Kidney (tissue), 13 donors: ENCODE measurements at regions not wholly inside any gene's neighbourhood (a gene's known extent, or its start where the extent isn't known, plus 50 kb on each side); places are given as distances from the start of the nearest gene placed in this dataset.
A peak's percentile ranks its signal among the peaks of the same experiment; 100 is the strongest.

Experiments
- DNase-seq, 5 donors: peaks; one replicate each; pipeline ENCODE4 v3.0.0-alpha.2; 2013 to 2020
- FAIRE-seq: peaks from 2 replicates; lab custom pipeline; 2012; peaks lifted over from hg19 to GRCh38; lab: Jason Lieb, UNC
- H3K27ac ChIP-seq, 2 donors: one replicate each; pipeline ENCODE4 v1.7.0; 2013; ENCODE audit warnings: low read depth in 2 of 2, low read length in 2 of 2, inconsistent platforms in 1 of 2
- H3K27me3 ChIP-seq: one replicate; pipeline ENCODE4 v1.7.1; 2013; ENCODE audit warnings: low read length, inconsistent platforms; ENCODE audit not compliant: control insufficient read depth, insufficient read depth
- H3K36me3 ChIP-seq, 3 donors: one replicate each; pipeline versions ENCODE4 v1.7.0 to v1.7.1; 2013; ENCODE audit warnings: low read length in 3 of 3, control low read depth in 1 of 3, inconsistent platforms in 1 of 3; ENCODE audit not compliant: insufficient read depth in 3 of 3, control insufficient read depth in 2 of 3
- H3K4me1 ChIP-seq, 3 donors: one replicate each; pipeline versions ENCODE4 v1.7.0 to v1.7.1; 2013; ENCODE audit warnings: low read length in 3 of 3, inconsistent platforms in 1 of 3, low read depth in 1 of 3; ENCODE audit not compliant: control insufficient read depth in 2 of 3, insufficient read depth in 2 of 3
- H3K4me3 ChIP-seq, 3 donors: one replicate each; pipeline versions ENCODE4 v1.7.0 to v1.8.1; 2013; ENCODE audit warnings: low read length in 3 of 3, control low read depth in 1 of 3, inconsistent platforms in 1 of 3
- H3K9ac ChIP-seq, 3 donors: one replicate each; pipeline versions ENCODE4 v1.7.0 to v1.7.1; 2013; ENCODE audit warnings: low read length in 3 of 3, control low read depth in 1 of 3, inconsistent platforms in 1 of 3
- H3K9me3 ChIP-seq, 3 donors: one replicate each; pipeline versions ENCODE4 v1.7.0 to v1.7.1; 2013; ENCODE audit warnings: low read length in 3 of 3, control low read depth in 1 of 3, inconsistent platforms in 1 of 3; ENCODE audit not compliant: control insufficient read depth in 2 of 3, insufficient read depth in 1 of 3
- intact Hi-C: fragments of 100-400 bp; cut with DNase I; formaldehyde crosslinking; loops from one replicate; pipeline ENCODE4 v1.11.1; 2022
- TF ChIP-seq, protein P1 (sequence below): IDR thresholded peaks from 3 replicates; pipeline ENCODE4 v1.5.1; 2012; ENCODE audit warnings: mild to moderate bottlenecking, moderate library complexity, borderline replicate concordance; ENCODE audit not compliant: insufficient read depth; ENCODE audit errors: extremely low read depth
- donor health status: control.
- donor health status: control.
- donor health status: control.
- donor health status: control.
- donor health status: control.
- donor health status: DM: yes; HTN: yes; CAD: no.
- donor health status: Normal renal cell carcinoma (clear cell type).

DNA sequence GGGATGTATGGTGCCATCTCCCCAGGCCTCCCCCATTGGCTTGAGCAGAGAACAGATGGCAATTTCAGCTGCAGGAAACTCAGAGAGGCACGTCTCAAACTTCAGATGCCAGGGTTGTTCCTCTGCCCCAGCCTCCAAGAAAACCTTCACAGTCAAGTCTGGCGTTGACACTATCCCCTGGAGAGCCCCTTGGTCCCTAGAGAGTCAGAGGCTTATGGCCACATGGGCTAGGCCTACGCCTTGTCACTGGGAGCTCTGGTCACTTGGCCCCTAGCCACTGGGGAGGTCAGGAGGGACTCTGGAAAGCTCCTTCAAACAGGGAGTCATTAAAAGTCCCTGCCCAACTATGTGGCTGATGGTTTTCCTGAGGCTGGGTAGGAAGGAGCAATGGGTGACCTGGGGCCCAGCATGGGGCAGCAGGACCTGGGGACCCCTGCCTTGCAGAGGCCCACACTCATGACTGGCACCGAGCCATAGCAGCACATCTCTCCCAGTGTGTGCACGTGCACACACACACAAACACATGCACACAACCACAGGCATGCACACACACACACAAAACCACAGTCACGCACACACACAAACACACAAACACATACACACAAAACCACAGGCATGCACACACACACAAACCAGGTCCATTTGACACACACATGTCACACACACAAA lies 144.2 kb downstream of the GADD45G start:
- Histone ChIP-seq H3K4me3 (peak overlapping the region in 1 of 3 donors; percentile 24), H3K9me3 (no peaks in the 10 kb centered on the region), H3K9ac (no peak overlapping the region), H3K27ac (no peak overlapping the region), H3K36me3 (no peaks in the 10 kb centered on the region), H3K27me3 (no peaks in the 10 kb centered on the region), H3K4me1 (peaks cover 0 to 4% (median 0%) of the 10 kb centered on the region in 3 donors)
- TF ChIP-seq, protein P1, sequence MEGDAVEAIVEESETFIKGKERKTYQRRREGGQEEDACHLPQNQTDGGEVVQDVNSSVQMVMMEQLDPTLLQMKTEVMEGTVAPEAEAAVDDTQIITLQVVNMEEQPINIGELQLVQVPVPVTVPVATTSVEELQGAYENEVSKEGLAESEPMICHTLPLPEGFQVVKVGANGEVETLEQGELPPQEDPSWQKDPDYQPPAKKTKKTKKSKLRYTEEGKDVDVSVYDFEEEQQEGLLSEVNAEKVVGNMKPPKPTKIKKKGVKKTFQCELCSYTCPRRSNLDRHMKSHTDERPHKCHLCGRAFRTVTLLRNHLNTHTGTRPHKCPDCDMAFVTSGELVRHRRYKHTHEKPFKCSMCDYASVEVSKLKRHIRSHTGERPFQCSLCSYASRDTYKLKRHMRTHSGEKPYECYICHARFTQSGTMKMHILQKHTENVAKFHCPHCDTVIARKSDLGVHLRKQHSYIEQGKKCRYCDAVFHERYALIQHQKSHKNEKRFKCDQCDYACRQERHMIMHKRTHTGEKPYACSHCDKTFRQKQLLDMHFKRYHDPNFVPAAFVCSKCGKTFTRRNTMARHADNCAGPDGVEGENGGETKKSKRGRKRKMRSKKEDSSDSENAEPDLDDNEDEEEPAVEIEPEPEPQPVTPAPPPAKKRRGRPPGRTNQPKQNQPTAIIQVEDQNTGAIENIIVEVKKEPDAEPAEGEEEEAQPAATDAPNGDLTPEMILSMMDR = no peak
- intact Hi-C loops = no loop called here
- DNase-seq = peak in 1 of 5 donors; percentile 36
- FAIRE-seq = no peak

DNA sequence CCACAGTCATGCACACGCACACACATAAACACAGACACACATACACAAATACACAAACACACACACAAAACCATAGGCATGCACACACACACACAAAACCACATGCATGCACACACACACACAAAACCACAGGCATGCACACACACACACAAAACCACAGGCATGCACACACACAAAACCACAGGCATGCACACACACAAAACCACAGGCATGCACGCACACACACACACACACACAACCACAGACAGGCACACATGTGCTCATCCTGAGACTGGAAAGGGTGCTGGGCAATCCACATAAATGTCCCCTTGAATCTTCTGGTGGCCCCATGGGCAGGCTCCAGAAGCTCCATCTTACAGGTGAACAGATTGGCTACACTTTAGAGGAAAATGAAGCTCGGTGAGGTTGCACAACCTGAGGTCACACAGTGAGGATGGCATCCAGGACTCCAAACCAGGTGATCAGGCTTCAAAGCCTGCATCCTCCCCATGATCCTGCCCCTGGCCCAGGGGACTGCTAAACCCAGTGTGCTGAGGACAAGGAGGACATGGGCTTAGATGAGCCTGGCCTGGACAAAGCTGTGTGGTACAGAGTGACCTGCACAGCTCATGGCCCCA lies 144.8 kb downstream of the GADD45G start:
- FAIRE-seq (no peak), DNase-seq (no peak)
- intact Hi-C loops = no loop called here
- Histone ChIP-seq H3K9me3 (no peaks in the 10 kb centered on the region), H3K9ac (no peak overlapping the region), H3K4me1 (peaks cover 0 to 4% (median 0%) of the 10 kb centered on the region in 3 donors), H3K27ac (no peak overlapping the region), H3K4me3 (peak overlapping the region in 1 of 3 donors; percentile 24), H3K36me3 (no peaks in the 10 kb centered on the region), H3K27me3 (no peaks in the 10 kb centered on the region)
- TF ChIP-seq, protein P1 = no peak

DNA sequence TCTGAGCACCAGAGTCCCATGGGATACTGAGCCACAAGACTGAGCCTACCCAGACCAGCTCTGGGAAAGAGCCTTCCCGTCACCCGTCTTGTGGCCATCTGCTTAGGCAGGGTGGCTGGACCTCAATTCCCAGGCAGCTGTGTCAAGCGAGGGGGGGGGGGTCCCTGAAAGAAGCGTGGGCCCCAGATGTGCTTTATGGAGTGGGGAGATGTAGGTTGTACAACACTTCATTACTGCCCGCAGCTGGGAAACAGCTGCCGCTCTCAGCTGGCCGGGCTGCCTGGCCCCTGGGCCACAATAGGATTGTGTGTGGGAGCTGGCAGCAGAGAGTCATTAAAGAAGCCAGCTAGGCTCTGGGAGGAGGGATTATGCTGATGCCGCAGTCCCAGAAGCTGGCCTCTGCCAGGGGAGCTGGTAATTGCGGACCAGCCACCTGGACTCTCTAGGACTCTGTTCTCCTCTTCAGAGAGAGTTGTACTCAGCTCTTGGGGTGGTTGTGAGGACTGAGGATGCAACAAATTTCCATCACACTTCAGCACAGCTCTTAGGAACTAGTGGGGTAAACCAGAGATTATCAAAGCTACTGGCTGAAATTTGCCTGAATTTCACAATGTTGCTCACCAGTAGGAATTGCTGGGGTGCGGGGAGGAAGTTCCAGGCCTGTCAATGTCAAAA lies 145.4 kb downstream of the GADD45G start:
- peak; percentile 44 to 92 (median 90) for DNase-seq
- no peaks in the 10 kb centered on the region for H3K9me3 ChIP-seq
- no peak overlapping the region for H3K9ac ChIP-seq
- H3K27me3 ChIP-seq = no peaks in the 10 kb centered on the region
- no peak overlapping the region for H3K27ac ChIP-seq
- H3K36me3 ChIP-seq = no peaks in the 10 kb centered on the region
- no peak for FAIRE-seq
- TF ChIP-seq, protein P1 = no peak
- intact Hi-C loops = no loop called here
- no peak overlapping the region for H3K4me3 ChIP-seq
- peaks cover 0 to 4% (median 0%) of the 10 kb centered on the region in 3 donors for H3K4me1 ChIP-seq
